A673 (cell line): ENCODE measurements at regions not wholly inside any gene's neighbourhood (a gene's known extent, or its start where the extent isn't known, plus 50 kb on each side); places are given as distances from the start of the nearest gene placed in this dataset.

Experiments
- EZH2 ChIP-seq: fragments of 200-600 bp; sonication (generic); IDR thresholded peaks from 2 replicates; pipeline ENCODE4 v1.6.1; 2017; ENCODE audit warnings: borderline replicate concordance, low read depth, mild to moderate bottlenecking, mixed read lengths, antibody characterized with exemption, low read length; ENCODE audit not compliant: poor library complexity, severe bottlenecking
- TF ChIP-seq, protein P1 (sequence below): fragments of 300-800, 200-600 bp; sonication (generic); conservative IDR thresholded peaks from 2 replicates; pipeline ENCODE4 v1.5.1; 2017; ENCODE audit warnings: low read depth, mild to moderate bottlenecking, antibody characterized with exemption, low read length, moderate library complexity, mixed read lengths

DNA sequence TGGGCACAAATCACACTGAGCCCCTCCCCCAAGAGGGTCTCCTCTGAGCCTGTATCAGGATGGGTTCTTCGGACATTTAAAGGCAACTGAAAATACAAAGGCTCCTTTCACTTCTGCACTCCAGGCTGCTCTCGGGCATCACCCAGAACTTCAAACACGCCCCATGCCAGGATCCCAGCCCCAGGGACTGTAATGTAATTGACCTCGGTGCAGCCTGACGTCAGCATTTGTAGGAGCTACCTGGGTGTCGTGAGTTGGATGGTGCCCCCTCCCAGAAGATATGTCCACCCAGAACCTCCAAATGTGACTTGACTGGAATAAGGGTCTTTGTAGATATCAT lies 95.2 kb downstream of the PSMG1 start:
- TF ChIP-seq, protein P1, sequence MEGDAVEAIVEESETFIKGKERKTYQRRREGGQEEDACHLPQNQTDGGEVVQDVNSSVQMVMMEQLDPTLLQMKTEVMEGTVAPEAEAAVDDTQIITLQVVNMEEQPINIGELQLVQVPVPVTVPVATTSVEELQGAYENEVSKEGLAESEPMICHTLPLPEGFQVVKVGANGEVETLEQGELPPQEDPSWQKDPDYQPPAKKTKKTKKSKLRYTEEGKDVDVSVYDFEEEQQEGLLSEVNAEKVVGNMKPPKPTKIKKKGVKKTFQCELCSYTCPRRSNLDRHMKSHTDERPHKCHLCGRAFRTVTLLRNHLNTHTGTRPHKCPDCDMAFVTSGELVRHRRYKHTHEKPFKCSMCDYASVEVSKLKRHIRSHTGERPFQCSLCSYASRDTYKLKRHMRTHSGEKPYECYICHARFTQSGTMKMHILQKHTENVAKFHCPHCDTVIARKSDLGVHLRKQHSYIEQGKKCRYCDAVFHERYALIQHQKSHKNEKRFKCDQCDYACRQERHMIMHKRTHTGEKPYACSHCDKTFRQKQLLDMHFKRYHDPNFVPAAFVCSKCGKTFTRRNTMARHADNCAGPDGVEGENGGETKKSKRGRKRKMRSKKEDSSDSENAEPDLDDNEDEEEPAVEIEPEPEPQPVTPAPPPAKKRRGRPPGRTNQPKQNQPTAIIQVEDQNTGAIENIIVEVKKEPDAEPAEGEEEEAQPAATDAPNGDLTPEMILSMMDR: no peak
- TF ChIP-seq EZH2: no peak
